ENCODE measurements at regions not wholly inside any gene's neighbourhood (a gene's known extent, or its start where the extent isn't known, plus 50 kb on each side); places are given as distances from the start of the nearest gene placed in this dataset.
"Not testable (repeated sequence)": the region's sequence is repeated elsewhere in the genome, so short reads cannot be mapped to it uniquely, and the experiment has no call there.

DNA sequence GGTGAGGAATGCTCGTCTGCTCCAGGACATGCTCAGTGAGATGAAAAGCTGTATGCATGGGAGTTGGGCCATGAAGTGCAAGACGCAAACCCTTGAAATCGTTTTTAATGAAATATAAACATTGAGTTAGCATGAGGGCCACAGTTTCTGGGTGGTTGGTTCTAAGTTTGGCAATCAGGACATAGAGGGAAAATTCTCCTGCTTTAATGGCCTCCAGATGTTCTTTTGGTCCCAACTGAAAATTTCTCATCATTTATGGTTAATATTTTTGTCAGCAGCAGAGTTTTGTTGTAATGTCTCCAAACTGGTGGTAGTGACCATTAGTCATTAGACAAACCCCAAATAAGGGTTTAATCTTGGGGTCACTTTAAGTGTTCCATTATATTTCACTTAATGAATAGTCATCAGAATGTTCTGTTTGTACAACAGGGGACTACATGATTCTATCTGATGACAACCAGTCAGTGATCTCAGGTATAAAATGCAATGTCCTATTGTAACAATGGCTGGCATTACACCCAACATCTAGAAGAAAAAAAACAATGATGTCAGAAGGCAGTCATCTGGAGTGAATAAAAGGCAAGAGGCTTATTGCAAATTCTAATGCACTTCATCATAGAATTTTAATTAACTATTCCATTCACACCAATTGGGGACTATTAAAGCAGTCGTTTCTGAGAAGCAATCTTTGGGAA, 197.4 kb downstream of the JCAD start:
- TF ChIP-seq ZNF274 (IDR thresholded peaks at IDR 0.05; ENCODE audit: low read depth, low read length): no peak
- no peak overlapping the region for H3K4me3 ChIP-seq (ENCODE audit: low read length)

DNA sequence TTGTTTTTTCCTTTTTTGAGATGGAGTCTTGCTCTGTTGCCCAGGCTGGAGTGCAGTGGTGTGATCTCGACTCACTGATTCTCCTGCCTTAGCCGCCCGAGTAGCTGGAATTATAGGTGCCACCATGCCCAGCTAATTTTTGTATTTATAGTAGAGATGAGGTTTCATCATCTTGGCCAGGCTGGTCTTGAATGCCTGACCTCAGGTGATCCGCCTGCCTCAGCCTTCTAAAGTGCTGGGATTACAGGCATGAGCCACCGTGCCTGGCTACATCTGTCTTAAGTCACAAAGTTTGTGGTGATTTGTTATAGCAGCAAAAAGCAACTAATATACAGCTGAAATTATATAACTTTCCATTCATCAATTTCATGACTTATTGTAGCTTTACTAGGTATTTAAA, 198.2 kb downstream of the JCAD start:
- H3K4me3 ChIP-seq (ENCODE audit: low read length): not testable (repeated sequence)

DNA sequence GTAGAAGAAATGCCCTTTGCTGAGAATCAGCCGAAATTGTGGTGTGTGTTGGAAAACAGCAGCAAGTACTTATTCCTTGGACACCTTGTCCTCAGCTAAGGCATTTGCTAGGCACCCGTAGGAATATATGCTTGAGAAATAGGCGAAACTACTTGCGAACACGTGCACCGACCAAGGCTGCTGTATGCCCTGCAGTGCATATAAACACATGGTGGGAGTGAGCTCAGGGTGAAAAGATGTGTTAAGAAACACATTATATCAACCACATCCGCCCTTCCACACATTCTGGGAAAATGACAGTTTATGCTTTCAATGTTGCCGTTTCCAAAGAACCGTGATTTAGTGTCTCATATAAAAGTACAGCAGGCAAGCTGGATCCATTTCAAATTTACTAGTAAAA, 199.2 kb downstream of the JCAD start:
- no peak for TF ChIP-seq ZNF274 (IDR thresholded peaks at IDR 0.05; ENCODE audit: low read depth, low read length)
- no peak overlapping the region for H3K4me3 ChIP-seq (ENCODE audit: low read length)

DNA sequence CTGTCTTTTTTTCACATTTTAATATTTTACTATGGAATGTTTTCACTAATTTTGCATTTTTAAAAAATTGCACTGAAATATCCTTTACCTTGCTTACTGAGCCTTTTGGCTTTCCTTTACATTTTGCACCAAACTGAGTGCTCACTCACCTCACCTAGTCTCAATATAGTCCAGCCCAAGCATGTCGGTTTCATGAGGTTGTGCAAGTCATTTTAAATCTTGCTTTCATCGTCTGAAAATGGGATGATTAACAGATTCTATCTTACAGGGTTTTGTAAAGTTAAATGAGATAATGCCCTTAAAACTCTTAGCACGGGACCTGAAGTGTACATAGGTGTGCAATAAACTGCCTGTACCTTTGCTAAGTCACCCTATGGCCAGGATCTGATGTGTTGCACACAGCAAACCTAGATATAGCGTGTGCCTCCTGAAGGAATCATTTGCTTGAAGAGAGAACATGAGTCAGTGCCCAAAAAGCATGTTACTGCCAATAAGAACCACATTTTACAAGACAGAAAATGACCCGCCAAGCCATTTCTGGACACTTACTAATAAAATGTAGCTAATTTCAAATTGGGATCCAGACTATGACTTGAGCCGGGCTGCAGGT, 199.8 kb downstream of the JCAD start:
- no peak overlapping the region for H3K4me3 ChIP-seq (ENCODE audit: low read length)
- no peak for TF ChIP-seq ZNF274 (IDR thresholded peaks at IDR 0.05; ENCODE audit: low read depth, low read length)

DNA sequence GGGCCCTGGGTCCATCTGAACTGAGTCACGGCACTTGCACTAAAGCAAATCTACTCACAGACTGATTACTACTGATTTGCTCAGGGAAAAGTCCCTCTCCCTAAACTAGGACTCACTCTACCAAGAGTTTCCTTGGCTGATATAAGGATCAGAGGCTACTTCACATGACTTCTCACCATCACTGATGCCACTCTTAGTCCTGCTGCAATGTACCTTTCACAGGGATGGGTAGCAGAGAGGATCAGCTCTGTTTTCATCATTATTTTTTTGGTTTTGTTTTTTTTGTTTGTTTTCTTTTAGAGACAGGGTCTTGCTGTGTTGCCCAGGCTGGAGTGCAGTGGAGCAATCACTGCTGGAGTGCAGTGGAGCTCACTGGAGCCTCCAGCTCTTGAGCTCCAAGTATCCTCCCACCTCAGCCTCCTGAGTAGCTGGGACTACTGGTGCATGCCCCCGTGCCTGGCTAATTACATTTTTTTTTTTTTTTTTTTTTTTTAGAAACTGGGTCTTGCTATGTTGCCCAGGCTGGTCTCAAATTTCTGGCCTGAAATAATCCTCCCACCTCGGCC, 200.6 kb downstream of the JCAD start:
- no peak overlapping the region for H3K4me3 ChIP-seq (ENCODE audit: low read length)
- TF ChIP-seq ZNF274 (IDR thresholded peaks at IDR 0.05; ENCODE audit: low read depth, low read length): no peak

DNA sequence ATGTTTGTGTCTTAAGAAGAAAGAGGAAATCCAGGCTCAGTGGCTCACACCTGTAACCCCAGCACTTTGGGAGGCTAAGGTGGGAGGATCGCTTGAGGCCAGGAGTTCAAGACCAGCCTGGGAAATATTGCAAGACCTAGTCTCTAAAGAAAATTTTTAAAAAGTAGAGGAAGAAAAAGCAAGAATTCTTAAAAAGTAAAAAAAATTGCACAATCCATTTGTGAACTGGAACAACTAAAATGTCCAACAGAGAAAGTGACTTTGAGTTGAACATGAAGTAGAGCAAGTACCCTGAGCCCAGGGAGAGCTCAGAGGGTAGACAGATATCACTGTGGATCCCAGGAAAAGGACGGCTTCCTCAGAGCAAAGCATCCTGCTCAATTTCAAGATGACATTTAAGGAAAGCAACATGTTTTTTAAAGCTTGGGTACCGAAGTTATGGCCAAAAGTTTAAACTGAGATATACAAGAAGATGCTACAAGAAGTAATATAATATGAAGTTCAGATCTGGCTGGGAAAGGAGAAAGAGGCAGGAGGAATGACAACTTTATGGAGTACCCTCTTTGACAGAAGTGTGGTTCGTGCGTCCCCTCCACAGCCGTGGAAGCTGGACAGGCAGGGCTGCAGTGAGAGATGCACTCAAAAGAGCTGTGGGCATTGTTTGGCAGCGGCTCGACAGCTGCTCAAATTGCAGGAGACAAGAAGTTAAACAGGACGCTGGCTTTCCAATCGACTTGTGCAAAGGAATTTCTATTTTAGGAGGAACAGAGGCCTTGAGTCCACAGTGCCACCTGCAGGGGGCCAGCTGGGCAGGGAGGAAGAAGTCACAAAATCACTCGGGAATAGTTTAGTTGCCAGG, 201.3 kb downstream of the JCAD start:
- H3K4me3 ChIP-seq (ENCODE audit: low read length): no peak overlapping the region

DNA sequence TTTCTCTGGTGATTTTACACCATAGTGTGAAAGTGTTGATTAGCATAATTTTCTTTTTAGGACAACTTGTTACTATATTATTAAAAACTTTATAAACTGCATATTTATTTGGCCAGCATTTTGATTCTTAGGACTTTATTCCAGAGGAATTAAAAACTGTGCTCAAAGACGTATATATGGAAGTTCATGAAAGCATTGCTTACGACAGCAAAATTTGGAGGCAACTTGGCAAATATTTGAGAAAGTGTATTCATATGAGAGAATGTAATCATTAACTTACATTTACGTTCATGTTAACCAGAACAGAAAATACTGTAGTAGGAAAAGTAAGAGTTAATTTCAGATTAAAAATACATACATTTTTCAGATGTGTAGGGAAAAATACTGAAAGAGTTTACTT, 203.1 kb downstream of the JCAD start:
- no peak for TF ChIP-seq ZNF274 (IDR thresholded peaks at IDR 0.05; ENCODE audit: low read depth, low read length)
- H3K4me3 ChIP-seq (ENCODE audit: low read length): no peak overlapping the region

More for the DNA sequence above, 201.3 kb downstream of the JCAD start:
- TF ChIP-seq ZNF274 (IDR thresholded peaks at IDR 0.05; ENCODE audit: low read depth, low read length): no peak

DNA sequence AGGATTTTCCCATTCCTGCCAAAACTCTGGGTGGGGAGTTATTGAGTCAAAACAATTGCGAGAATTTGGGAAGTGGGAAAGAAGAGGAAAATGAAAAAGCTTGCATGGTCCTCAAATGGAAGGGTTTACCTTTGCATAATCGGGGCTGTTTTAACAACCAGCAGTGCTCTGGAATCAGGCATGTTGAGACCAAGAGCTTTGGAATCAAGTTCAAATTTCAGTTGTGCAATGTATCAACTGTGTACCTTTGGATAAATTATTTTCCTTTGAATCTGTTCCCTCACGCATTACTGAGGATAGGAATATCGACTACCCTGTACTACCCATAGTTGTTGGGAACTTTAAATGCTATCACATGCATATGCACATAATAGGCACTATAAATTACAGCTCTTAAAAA, 205.5 kb downstream of the JCAD start:
- H3K4me3 ChIP-seq (ENCODE audit: low read length): no peak overlapping the region
- no peak for TF ChIP-seq ZNF274 (IDR thresholded peaks at IDR 0.05; ENCODE audit: low read depth, low read length)

DNA sequence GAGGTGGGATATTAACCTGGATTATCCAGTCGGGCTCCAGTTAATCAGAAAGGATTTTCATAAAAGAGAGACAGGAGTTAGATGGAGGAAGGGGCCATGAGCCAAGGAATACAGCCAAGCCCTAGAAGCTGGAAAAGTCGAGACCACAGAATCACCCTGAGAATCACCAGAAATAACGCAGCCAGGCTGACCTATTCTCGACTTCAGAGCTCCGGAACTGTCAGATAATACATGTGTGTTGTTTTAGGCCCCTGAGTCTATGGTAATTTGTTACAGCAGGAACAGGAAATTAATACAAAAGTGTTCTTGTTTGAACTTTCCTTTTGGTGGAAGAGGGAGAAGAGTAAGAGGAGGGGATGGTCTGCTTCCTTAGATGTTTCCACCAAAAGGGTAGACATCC, 208.1 kb downstream of the JCAD start:
- no peak for TF ChIP-seq ZNF274 (IDR thresholded peaks at IDR 0.05; ENCODE audit: low read depth, low read length)

DNA sequence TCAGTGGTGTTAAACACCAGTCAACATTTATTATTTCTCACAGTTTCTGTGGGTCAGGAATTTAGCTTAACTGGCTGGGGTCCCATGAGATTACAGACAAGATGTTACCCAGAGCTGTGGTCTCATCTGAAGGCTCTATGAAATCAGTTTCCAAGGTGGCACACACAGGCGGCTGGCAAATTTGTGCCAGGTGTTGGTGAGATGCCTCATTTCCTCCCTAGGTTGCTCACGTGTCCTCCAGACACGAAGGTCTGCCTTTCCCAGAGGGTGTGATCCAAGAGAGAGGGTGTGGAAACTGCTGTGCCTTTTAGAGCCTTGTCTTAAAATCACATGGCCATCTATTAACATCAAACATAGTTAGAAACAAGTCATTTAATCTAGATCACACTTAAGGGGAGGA, 209.0 kb downstream of the JCAD start:
- no peak for TF ChIP-seq ZNF274 (IDR thresholded peaks at IDR 0.05; ENCODE audit: low read depth, low read length)

More for the DNA sequence above, 208.1 kb downstream of the JCAD start:
- H3K4me3 ChIP-seq (ENCODE audit: low read length): no peak overlapping the region

DNA sequence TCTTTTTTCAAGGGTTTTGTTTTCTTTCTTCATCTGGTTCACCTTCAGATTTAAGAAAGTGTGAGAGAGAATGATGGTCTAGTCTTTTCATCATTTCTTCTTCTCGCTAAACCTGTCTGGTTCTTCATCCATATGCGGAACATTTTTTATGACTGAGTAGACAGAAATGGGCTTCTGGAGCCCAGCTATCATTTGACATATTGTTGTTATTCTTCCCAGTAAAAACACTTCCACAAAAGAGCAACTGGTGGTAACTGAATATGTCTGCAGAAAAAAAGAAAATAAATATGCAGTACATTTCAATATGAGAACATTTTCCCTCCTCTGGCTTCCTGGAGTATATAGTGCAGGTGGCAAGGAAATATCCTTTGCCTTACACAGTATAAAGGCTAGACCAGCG, 209.5 kb downstream of the JCAD start:
- no peak overlapping the region for H3K4me3 ChIP-seq (ENCODE audit: low read length)
- TF ChIP-seq ZNF274 (IDR thresholded peaks at IDR 0.05; ENCODE audit: low read depth, low read length): no peak

More for the DNA sequence above, 209.0 kb downstream of the JCAD start:
- no peak overlapping the region for H3K4me3 ChIP-seq (ENCODE audit: low read length)

DNA sequence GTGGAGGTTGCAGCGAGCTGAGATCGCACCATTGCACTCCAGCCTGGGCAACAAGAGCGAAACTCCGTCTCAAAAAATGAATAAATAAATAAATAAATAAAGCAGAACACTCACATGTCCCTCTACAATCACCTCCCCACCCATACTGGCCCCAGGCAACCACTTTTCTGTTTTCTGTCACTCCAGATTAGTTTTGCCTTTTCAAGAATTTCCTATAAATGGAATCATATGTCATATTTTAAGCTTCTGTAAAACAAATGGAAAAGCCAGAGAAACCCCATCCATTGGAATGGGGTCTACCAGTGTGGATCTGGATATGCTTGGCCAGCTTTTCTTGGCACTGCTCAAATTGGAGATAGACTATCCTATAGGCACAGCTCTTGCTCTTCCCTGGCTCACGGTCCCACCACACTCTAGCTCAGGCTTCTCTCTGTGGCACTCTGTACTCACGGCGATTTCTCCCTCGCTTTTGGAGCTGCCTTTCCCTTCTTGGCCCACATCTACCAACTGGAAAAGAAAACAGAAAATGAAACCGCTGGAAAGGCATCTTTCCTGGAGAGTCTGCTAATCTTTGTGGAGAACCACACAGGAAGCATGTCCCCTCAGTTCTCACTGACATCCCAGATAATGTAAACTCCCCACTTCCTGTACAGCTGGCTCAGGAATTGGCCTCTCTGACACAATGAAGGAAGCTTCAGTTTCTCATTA, 210.1 kb downstream of the JCAD start:
- H3K4me3 ChIP-seq (ENCODE audit: low read length): no peak overlapping the region
- TF ChIP-seq ZNF274 (IDR thresholded peaks at IDR 0.05; ENCODE audit: low read depth, low read length): no peak

DNA sequence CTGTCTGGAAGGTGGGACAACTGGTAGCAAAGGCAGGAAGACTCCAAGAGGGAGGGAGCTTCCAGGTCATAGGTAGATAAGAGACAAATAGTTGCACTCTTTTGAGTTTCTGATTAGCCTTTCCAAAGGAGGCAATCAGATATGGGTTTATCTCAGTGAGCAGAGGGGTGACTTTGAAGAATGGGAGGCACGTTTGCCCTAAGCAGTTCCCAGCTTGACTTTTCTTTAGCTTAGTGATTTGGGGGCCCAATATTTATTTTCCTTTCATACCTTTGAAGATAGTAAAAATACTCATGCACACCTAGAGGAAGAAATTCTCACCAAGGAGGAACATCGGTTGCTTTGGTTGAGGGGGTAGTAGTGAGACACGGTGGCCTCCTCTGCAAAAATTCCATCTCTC, 212.1 kb upstream of the SVIL start:
- TF ChIP-seq ZNF274 (IDR thresholded peaks at IDR 0.05; ENCODE audit: low read depth, low read length): no peak
- no peak overlapping the region for H3K4me3 ChIP-seq (ENCODE audit: low read length)

DNA sequence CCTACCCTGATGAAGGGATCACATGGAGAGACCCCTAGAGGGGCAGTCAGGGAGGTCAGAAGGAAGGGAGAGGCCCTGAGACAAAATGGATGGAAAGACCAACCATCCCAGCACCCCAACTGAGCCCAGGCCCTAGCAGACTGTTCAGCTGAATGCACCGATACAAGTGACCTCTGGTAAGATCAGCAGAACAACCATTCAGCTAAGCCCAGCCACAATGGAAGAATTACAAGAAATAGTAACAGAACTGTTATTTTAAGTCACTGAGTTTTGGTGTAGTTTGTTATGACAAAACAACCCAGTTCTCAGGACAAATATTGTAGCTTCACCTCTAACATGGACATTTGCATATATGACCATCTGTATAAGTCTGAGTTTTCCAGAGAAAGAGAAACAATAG, 210.4 kb upstream of the SVIL start:
- no peak overlapping the region for H3K4me3 ChIP-seq (ENCODE audit: low read length)
- no peak for TF ChIP-seq ZNF274 (IDR thresholded peaks at IDR 0.05; ENCODE audit: low read depth, low read length)

All from GM08714 (cell line).